NCI-H345 treated with DMSO at 0.1 percent for 48 hours (cell line): ENCODE measurements at regions not wholly inside any gene's neighbourhood (a gene's known extent, or its start where the extent isn't known, plus 50 kb on each side); places are given as distances from the start of the nearest gene placed in this dataset.

Experiments
- DNase-seq: peaks from one replicate; lab custom pipeline; 2025; ENCODE audit not compliant: unreplicated experiment; lab: John Stamatoyannopoulos, UW

GRCh38 chr1:164240081-164240480, 318.9 kb upstream of the PBX1 start:
- DNase-seq: no peak

GRCh38 chr1:164250365-164250764, 308.6 kb upstream of the PBX1 start:
- DNase-seq: no peak

GRCh38 chr1:164256456-164256855, 302.5 kb upstream of the PBX1 start:
- no peak for DNase-seq

- DNase-seq: no peak
Observed at GRCh38 chr1:164261691-164262240, 297.2 kb upstream of the PBX1 start.

GRCh38 chr1:164263540-164263939, 295.4 kb upstream of the PBX1 start:
- DNase-seq: no peak

- DNase-seq: no peak
Observed at GRCh38 chr1:164265232-164265631, 293.8 kb upstream of the PBX1 start.

- DNase-seq: no peak
Observed at GRCh38 chr1:164272156-164272555, 286.8 kb upstream of the PBX1 start.

GRCh38 chr1:164296172-164296571, 262.8 kb upstream of the PBX1 start:
- no peak for DNase-seq

- DNase-seq: no peak
Observed at GRCh38 chr1:164308101-164308500, 250.9 kb upstream of the PBX1 start.

GRCh38 chr1:164310166-164310565, 248.8 kb upstream of the PBX1 start:
- DNase-seq: no peak

- DNase-seq: no peak
Observed at GRCh38 chr1:164311377-164311776, 247.6 kb upstream of the PBX1 start.

- no peak for DNase-seq
Observed at GRCh38 chr1:164320790-164321731, 237.9 kb upstream of the PBX1 start.

- no peak for DNase-seq
Observed at GRCh38 chr1:164325786-164326185, 233.2 kb upstream of the PBX1 start.

GRCh38 chr1:164333387-164333786, 225.6 kb upstream of the PBX1 start:
- no peak for DNase-seq

- DNase-seq: no peak
Observed at GRCh38 chr1:164337394-164337793, 221.6 kb upstream of the PBX1 start.

GRCh38 chr1:164337885-164338284, 221.1 kb upstream of the PBX1 start:
- no peak for DNase-seq

GRCh38 chr1:164343189-164343588, 215.8 kb upstream of the PBX1 start:
- no peak for DNase-seq

GRCh38 chr1:164347980-164348379, 211.0 kb upstream of the PBX1 start:
- DNase-seq: no peak

- no peak for DNase-seq
Observed at GRCh38 chr1:164356511-164356910, 202.5 kb upstream of the PBX1 start.

- no peak for DNase-seq
Observed at GRCh38 chr1:164360265-164360664, 198.7 kb upstream of the PBX1 start.

- no peak for DNase-seq
Observed at GRCh38 chr1:164361927-164362326, 197.1 kb upstream of the PBX1 start.

- DNase-seq: no peak
Observed at GRCh38 chr1:164363980-164364379, 195.0 kb upstream of the PBX1 start.

- no peak for DNase-seq
Observed at GRCh38 chr1:164366014-164366413, 193.0 kb upstream of the PBX1 start.
